B cell (primary cell): ENCODE measurements at regions not wholly inside any gene's neighbourhood (a gene's known extent, or its start where the extent isn't known, plus 50 kb on each side); places are given as distances from the start of the nearest gene placed in this dataset.

Experiments used
- EZH2 ChIP-seq: IDR thresholded peaks from 2 replicates; pipeline ENCODE4 v1.6.1; 2012; ENCODE audit warnings: borderline replicate concordance, low read depth, mild to moderate bottlenecking, moderate library complexity, low read length; ENCODE audit not compliant: insufficient read depth, poor library complexity, severe bottlenecking
- TF ChIP-seq, protein P1 (sequence below): fragments of 200-600 bp; IDR thresholded peaks from one replicate; pipeline ENCODE4 v1.8.0; 2022; ENCODE audit warnings: antibody characterized with exemption, mild to moderate bottlenecking

GRCh38 chr3:102670986-102671385 is 236.2 kb downstream of the ZPLD1 start:
- TF ChIP-seq, protein P1, sequence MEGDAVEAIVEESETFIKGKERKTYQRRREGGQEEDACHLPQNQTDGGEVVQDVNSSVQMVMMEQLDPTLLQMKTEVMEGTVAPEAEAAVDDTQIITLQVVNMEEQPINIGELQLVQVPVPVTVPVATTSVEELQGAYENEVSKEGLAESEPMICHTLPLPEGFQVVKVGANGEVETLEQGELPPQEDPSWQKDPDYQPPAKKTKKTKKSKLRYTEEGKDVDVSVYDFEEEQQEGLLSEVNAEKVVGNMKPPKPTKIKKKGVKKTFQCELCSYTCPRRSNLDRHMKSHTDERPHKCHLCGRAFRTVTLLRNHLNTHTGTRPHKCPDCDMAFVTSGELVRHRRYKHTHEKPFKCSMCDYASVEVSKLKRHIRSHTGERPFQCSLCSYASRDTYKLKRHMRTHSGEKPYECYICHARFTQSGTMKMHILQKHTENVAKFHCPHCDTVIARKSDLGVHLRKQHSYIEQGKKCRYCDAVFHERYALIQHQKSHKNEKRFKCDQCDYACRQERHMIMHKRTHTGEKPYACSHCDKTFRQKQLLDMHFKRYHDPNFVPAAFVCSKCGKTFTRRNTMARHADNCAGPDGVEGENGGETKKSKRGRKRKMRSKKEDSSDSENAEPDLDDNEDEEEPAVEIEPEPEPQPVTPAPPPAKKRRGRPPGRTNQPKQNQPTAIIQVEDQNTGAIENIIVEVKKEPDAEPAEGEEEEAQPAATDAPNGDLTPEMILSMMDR = no peak
- no peak for TF ChIP-seq EZH2
